Neuronal stem cell (in vitro differentiated cells): ENCODE measurements at regions not wholly inside any gene's neighbourhood (a gene's known extent, or its start where the extent isn't known, plus 50 kb on each side); places are given as distances from the start of the nearest gene placed in this dataset.

Experiments used
- DNase-seq: peaks from one replicate; pipeline ENCODE4 v3.0.0-alpha.2; 2013; ENCODE audit warnings: low spot score
- H2AFZ ChIP-seq: one replicate; pipeline ENCODE4 v1.6.1; 2013; ENCODE audit warnings: mild to moderate bottlenecking, low read length, inconsistent platforms
- H2AK5ac ChIP-seq: 2 replicates; pipeline ENCODE4 v1.6.1; 2013; ENCODE audit warnings: low read depth, mild to moderate bottlenecking, inconsistent platforms, low read length, moderate library complexity, mixed read lengths
- H2BK120ac ChIP-seq: 2 replicates; pipeline ENCODE4 v1.6.1; 2013; ENCODE audit warnings: low read depth, mild to moderate bottlenecking, inconsistent platforms, low read length, moderate library complexity, mixed read lengths
- H2BK12ac ChIP-seq: one replicate; pipeline ENCODE4 v1.6.1; 2013; ENCODE audit warnings: low read length, inconsistent platforms
- H2BK15ac ChIP-seq: 2 replicates; pipeline ENCODE4 v1.6.1; 2013; ENCODE audit warnings: mild to moderate bottlenecking, low read length, inconsistent platforms, mixed read lengths
- H2BK5ac ChIP-seq: one replicate; pipeline ENCODE4 v1.6.1; 2013; ENCODE audit warnings: inconsistent platforms, mild to moderate bottlenecking, low read length, moderate library complexity
- H3K14ac ChIP-seq: one replicate; pipeline ENCODE4 v1.6.1; 2013; ENCODE audit warnings: low read length, inconsistent platforms
- H3K18ac ChIP-seq: 2 replicates; pipeline ENCODE4 v1.6.1; 2013; ENCODE audit warnings: low read length, inconsistent platforms
- H3K23ac ChIP-seq: 2 replicates; pipeline ENCODE4 v1.6.1; 2013; ENCODE audit warnings: low read depth, mild to moderate bottlenecking, mixed read lengths, low read length, inconsistent platforms; ENCODE audit not compliant: poor library complexity
- H3K27ac ChIP-seq: replicated peaks from 3 replicates; pipeline ENCODE4 v1.5.1; 2013; ENCODE audit warnings: low read length, inconsistent platforms
- H3K27me3 ChIP-seq, 3 experiments: 2 replicates each; pipeline ENCODE4 v1.6.1; 2013; ENCODE audit warnings: low read length in 3 of 3, mild to moderate bottlenecking in 2 of 3, inconsistent platforms in 1 of 3, low read depth in 1 of 3, mixed read lengths in 1 of 3, moderate library complexity in 1 of 3; ENCODE audit not compliant: control insufficient read depth in 3 of 3, insufficient read depth in 3 of 3
- H3K36me3 ChIP-seq, 2 donors: replicated peaks in 1 of 2; 2 replicates each; pipeline ENCODE4 v1.6.1; 2013; ENCODE audit warnings: low read length in 2 of 2; ENCODE audit not compliant: control insufficient read depth in 2 of 2, insufficient read depth in 2 of 2
- H3K4ac ChIP-seq: 2 replicates; pipeline ENCODE4 v1.6.1; 2013; ENCODE audit warnings: inconsistent platforms, mild to moderate bottlenecking, low read length, moderate library complexity
- H3K4me1 ChIP-seq, 2 donors: 1 replicate in 1 of 2; 2 replicates in 1 of 2; pipeline ENCODE4 v1.6.1; 2013; ENCODE audit warnings: low read length in 2 of 2, low read depth in 1 of 2; ENCODE audit not compliant: control insufficient read depth in 2 of 2, insufficient read depth in 1 of 2
- H3K4me2 ChIP-seq: one replicate; pipeline ENCODE4 v1.6.1; 2013; ENCODE audit warnings: mild to moderate bottlenecking, low read length, inconsistent platforms; ENCODE audit not compliant: insufficient read depth, poor library complexity, severe bottlenecking
- H3K4me3 ChIP-seq, 2 donors: 2 replicates each; pipeline ENCODE4 v1.5.1; 2013; ENCODE audit warnings: low read length in 2 of 2, mild to moderate bottlenecking in 2 of 2, inconsistent platforms in 1 of 2, moderate library complexity in 1 of 2
- H3K79me1 ChIP-seq: one replicate; pipeline ENCODE4 v1.6.1; 2013; ENCODE audit warnings: low read depth, mild to moderate bottlenecking, inconsistent platforms, low read length, moderate library complexity
- H3K9ac ChIP-seq: one replicate; pipeline ENCODE4 v1.6.1; 2013; ENCODE audit warnings: mild to moderate bottlenecking, low read depth, low read length, inconsistent platforms; ENCODE audit not compliant: poor library complexity
- H3K9me3 ChIP-seq, 2 donors: replicated peaks in 1 of 2; 2 replicates each; pipeline versions ENCODE3 to v1.6.1; 2013; ENCODE audit warnings: low read length in 2 of 2, mild to moderate bottlenecking in 2 of 2, inconsistent platforms in 1 of 2, low read depth in 1 of 2, mixed read lengths in 1 of 2, moderate library complexity in 1 of 2; ENCODE audit not compliant: control insufficient read depth in 2 of 2, insufficient read depth in 1 of 2
- H4K8ac ChIP-seq: one replicate; pipeline ENCODE4 v1.6.1; 2013; ENCODE audit warnings: low read depth, mild to moderate bottlenecking, inconsistent platforms, low read length, moderate library complexity
- H4K91ac ChIP-seq: one replicate; pipeline ENCODE4 v1.6.1; 2013; ENCODE audit warnings: low read length, low read depth, mild to moderate bottlenecking, inconsistent platforms; ENCODE audit not compliant: poor library complexity
- WGBS, 2 donors: extraction: QIAGEN DNeasy Blood & Tissue Kit; methylation state at CpG; one replicate each; pipeline ENCODE4 v1.1.7; 2013; ENCODE audit warnings: missing lambda C conversion rate in 2 of 2, mixed read lengths in 1 of 2; ENCODE audit not compliant: insufficient read length in 2 of 2, insufficient replicate concordance in 1 of 2; ENCODE audit errors: extremely low coverage in 2 of 2; 5-methylcytosine and 5-hydroxymethylcytosine counted together

DNA sequence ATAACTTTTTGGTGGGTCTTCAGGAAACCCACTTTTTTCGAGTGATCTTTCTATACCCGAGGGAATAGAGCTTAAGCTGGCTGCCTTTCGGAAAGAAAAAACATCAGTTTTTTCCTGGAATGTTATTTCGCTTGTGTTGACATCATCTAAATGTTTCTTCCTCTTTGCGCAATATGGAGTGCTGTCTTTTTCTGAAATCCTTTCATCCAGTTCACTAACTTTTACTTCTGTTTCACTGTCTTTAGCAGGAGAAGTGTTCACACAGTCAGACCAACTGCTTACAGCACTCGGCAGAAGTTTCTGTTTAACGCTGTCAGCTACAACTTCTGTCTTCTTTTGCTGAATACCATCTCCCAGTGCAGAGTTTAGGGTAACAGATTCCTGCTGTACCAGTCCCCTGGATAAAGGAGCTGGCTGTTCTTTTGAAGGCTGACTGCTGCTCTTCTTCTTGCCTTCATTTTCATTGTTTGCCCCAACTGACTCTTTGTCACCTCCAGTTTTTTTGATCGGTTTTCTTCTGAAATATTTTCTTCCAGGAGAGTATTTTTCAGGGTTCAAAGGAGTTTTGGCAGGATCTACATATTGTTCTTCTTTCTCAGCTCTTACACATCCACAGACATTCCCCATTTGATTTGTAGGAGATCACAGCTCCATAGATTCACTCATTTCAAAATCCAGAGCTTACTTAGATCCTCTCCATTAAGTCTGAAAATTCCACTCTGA is 50.0 kb upstream of the DST start:
- H2BK120ac ChIP-seq: no peak overlapping the region
- DNase-seq: no peak
- no peak overlapping the region for H2BK15ac ChIP-seq
- H2BK12ac ChIP-seq: no peak overlapping the region
- no peak overlapping the region for H2AK5ac ChIP-seq
- no peak overlapping the region for H3K9ac ChIP-seq
- no peaks in the 10 kb centered on the region for H3K9me3 ChIP-seq
- no peak overlapping the region for H3K23ac ChIP-seq
- H3K79me1 ChIP-seq: no peaks in the 10 kb centered on the region
- H3K36me3 ChIP-seq: no peaks in the 10 kb centered on the region
- no peak overlapping the region for H3K4ac ChIP-seq
- H3K18ac ChIP-seq: no peak overlapping the region
- H3K27ac ChIP-seq: no peak overlapping the region
- WGBS, 2 donors: no CpG with 5 or more reads among the region's 8 CpGs
- H3K4me3 ChIP-seq: no peak overlapping the region
- no peaks in the 10 kb centered on the region for H3K27me3 ChIP-seq
- H2AFZ ChIP-seq: no peak overlapping the region
- H2BK5ac ChIP-seq: no peak overlapping the region
- no peak overlapping the region for H4K91ac ChIP-seq
- no peak overlapping the region for H3K4me2 ChIP-seq
- no peak overlapping the region for H4K8ac ChIP-seq
- H3K14ac ChIP-seq: no peak overlapping the region
- H3K4me1 ChIP-seq: peaks cover 2 to 8% of the 10 kb centered on the region in 2 donors
